ENCODE measurements at regions not wholly inside any gene's neighbourhood (a gene's known extent, or its start where the extent isn't known, plus 50 kb on each side); places are given as distances from the start of the nearest gene placed in this dataset.

DNA sequence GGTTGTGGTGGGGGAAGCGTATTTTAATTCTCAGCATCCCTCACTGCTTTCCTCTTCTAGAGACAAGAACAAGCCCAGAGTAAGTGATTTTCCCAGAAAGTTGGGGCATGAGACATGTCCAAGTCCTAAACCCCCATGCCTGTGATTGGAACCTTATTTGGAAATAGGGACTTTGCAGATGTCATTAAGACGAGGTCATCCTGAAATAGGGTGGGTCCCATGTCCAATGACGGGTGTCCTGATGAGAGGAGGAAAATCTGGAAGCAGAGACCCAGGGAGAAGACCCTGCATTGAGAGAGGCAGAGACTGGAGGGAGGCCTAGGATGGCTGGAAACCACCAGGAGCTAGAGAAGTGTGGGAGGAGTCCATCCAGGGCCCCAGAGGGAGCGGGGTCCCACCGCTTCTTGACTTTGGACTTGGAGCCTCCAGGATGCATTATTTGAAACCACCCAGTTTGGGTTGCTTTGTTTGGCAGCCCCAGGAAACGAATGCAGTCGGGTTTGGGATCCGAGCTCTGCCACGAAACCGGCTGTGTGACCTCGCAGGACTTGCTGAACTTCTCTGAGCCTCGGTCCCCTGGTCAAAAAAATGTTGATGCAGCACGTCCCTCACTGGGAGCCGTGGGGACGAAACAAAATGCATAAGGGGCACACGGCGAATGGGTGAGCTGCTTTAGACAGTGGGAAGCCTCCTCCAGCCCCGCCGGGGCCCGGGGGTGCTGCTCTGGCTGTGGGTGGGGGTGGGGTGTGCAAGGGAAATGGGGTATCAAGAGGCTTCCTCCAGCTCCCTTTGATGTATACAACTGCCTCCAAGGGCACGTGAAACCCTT lies 113.9 kb downstream of the CPZ start:
- no peak overlapping the region for H3K4me3 Mint-ChIP-seq
- DNase-seq (ENCODE audit: low spot score in 2 of 2, unreplicated experiment in 2 of 2) = no peak
- no peaks in the 10 kb centered on the region for H3K9me3 Mint-ChIP-seq
- H3K36me3 Mint-ChIP-seq = no peaks in the 10 kb centered on the region
- TF ChIP-seq, protein P1, sequence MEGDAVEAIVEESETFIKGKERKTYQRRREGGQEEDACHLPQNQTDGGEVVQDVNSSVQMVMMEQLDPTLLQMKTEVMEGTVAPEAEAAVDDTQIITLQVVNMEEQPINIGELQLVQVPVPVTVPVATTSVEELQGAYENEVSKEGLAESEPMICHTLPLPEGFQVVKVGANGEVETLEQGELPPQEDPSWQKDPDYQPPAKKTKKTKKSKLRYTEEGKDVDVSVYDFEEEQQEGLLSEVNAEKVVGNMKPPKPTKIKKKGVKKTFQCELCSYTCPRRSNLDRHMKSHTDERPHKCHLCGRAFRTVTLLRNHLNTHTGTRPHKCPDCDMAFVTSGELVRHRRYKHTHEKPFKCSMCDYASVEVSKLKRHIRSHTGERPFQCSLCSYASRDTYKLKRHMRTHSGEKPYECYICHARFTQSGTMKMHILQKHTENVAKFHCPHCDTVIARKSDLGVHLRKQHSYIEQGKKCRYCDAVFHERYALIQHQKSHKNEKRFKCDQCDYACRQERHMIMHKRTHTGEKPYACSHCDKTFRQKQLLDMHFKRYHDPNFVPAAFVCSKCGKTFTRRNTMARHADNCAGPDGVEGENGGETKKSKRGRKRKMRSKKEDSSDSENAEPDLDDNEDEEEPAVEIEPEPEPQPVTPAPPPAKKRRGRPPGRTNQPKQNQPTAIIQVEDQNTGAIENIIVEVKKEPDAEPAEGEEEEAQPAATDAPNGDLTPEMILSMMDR (IDR thresholded peaks at IDR 0.05; ENCODE audit: unreplicated experiment) = no peak
- H3K27ac Mint-ChIP-seq = no peak overlapping the region
- H3K4me1 Mint-ChIP-seq = peaks cover 2% of the 10 kb centered on the region
- H3K27me3 Mint-ChIP-seq (ENCODE audit: low read depth) = peaks cover 45% of the 10 kb centered on the region

DNA sequence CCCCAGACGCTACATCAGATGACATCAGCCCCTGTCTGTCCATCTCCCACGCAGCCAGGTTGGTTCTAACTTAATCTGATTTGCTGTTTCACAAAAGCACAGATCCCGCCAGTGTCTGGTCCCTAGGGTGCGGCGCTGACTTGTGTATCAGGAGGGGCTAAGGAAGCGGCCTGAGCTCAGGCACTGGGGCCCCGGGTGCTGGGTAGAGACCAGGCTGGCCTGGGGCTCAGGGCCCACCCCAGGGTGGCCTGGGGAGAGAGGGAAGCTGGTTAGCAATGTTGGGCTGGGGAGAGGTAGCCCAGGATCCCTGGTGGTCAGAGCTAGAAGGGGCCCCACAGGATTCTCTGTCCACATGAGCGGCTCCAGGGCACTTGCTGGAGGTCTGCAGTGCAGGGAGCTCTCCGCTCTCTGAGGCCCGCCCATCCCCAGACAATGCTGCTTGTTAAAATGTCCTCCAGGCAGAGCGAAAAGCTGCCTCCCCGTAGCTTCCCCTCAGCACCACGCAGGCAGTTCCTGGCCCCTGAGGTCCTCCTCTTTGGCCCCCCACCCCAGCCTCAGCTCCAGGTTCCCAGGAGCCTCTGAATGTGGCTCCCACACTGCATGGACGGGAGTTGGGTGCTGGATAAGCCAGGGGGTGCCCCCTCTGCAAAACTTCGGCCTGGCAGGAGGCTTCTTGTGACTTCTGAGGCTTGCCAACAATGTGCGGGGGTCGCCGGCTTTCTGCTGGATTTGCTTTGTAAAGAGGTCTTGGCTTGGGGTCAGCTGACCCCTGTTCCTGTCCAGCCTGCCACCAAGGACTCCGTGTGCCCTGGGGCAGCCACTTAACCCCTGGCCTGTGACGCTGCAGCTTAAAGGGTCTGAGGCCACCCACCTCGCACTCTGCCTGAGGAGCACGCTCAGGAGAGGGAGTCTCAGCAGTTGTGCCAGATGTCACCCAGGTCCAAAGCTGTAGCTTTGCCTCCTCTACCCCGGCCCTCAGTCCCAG lies 112.9 kb downstream of the CPZ start:
- no peak overlapping the region for H3K4me3 Mint-ChIP-seq
- peak in 1 of 2 experiments; percentile 10 for DNase-seq (ENCODE audit: low spot score in 2 of 2, unreplicated experiment in 2 of 2)

GRCh38 chr4:8704632-8705031 lies 112.1 kb downstream of the CPZ start:
- H3K4me3 Mint-ChIP-seq = no peak overlapping the region
- peaks cover 41% of the 10 kb centered on the region for H3K27me3 Mint-ChIP-seq (ENCODE audit: low read depth)

More for the DNA sequence above, 112.9 kb downstream of the CPZ start:
- H3K9me3 Mint-ChIP-seq = no peaks in the 10 kb centered on the region
- TF ChIP-seq, protein P1 (IDR thresholded peaks at IDR 0.05; ENCODE audit: unreplicated experiment) = no peak
- H3K4me1 Mint-ChIP-seq = peaks cover 2% of the 10 kb centered on the region
- no peak overlapping the region for H3K27ac Mint-ChIP-seq
- no peaks in the 10 kb centered on the region for H3K36me3 Mint-ChIP-seq
- H3K27me3 Mint-ChIP-seq (ENCODE audit: low read depth) = peaks cover 44% of the 10 kb centered on the region

GRCh38 chr4:8703857-8704495 lies 111.4 kb downstream of the CPZ start:
- peaks cover 40% of the 10 kb centered on the region for H3K27me3 Mint-ChIP-seq (ENCODE audit: low read depth)
- no peaks in the 10 kb centered on the region for H3K36me3 Mint-ChIP-seq
- H3K9me3 Mint-ChIP-seq = no peaks in the 10 kb centered on the region
- no peak overlapping the region for H3K4me3 Mint-ChIP-seq
- TF ChIP-seq, protein P1 (IDR thresholded peaks at IDR 0.05; ENCODE audit: unreplicated experiment) = no peak
- peak; percentile 7 to 13 for DNase-seq (ENCODE audit: low spot score in 2 of 2, unreplicated experiment in 2 of 2)
- H3K4me1 Mint-ChIP-seq = peaks cover 2% of the 10 kb centered on the region
- H3K27ac Mint-ChIP-seq = no peak overlapping the region

More at GRCh38 chr4:8704632-8705031, 112.1 kb downstream of the CPZ start:
- H3K9me3 Mint-ChIP-seq = no peaks in the 10 kb centered on the region
- no peak overlapping the region for H3K27ac Mint-ChIP-seq
- peak in 1 of 2 experiments; percentile 11 for DNase-seq (ENCODE audit: low spot score in 2 of 2, unreplicated experiment in 2 of 2)
- no peaks in the 10 kb centered on the region for H3K36me3 Mint-ChIP-seq
- peaks cover 2% of the 10 kb centered on the region for H3K4me1 Mint-ChIP-seq
- TF ChIP-seq, protein P1 (IDR thresholded peaks at IDR 0.05; ENCODE audit: unreplicated experiment) = no peak

GRCh38 chr4:8703401-8703696 lies 110.8 kb downstream of the CPZ start:
- peaks cover 39% of the 10 kb centered on the region for H3K27me3 Mint-ChIP-seq (ENCODE audit: low read depth)
- no peak overlapping the region for H3K27ac Mint-ChIP-seq
- no peak overlapping the region for H3K4me3 Mint-ChIP-seq
- peaks cover 2% of the 10 kb centered on the region for H3K4me1 Mint-ChIP-seq
- no peaks in the 10 kb centered on the region for H3K36me3 Mint-ChIP-seq
- TF ChIP-seq, protein P1 (IDR thresholded peaks at IDR 0.05; ENCODE audit: unreplicated experiment) = no peak
- no peaks in the 10 kb centered on the region for H3K9me3 Mint-ChIP-seq
- DNase-seq (ENCODE audit: low spot score in 2 of 2, unreplicated experiment in 2 of 2) = peak in 1 of 2 experiments; percentile 11
